IPS DF 6.9 (cell line): ENCODE measurements at regions not wholly inside any gene's neighbourhood (a gene's known extent, or its start where the extent isn't known, plus 50 kb on each side); places are given as distances from the start of the nearest gene placed in this dataset.

Experiments
- DNase-seq: peaks from one replicate; pipeline ENCODE4 v3.0.0-alpha.2; 2013; ENCODE audit warnings: low read depth, low spot score
- H3K27ac ChIP-seq: one replicate; pipeline ENCODE4 v1.5.1; 2013; ENCODE audit warnings: low read length, control low read depth
- H3K27me3 ChIP-seq: 2 replicates; pipeline ENCODE4 v1.6.1; 2013; ENCODE audit warnings: mild to moderate bottlenecking, low read length; ENCODE audit not compliant: control insufficient read depth, insufficient read depth
- H3K36me3 ChIP-seq: 2 replicates; pipeline ENCODE4 v1.6.1; 2013; ENCODE audit warnings: low read length; ENCODE audit not compliant: control insufficient read depth, insufficient read depth
- H3K4me1 ChIP-seq: 2 replicates; pipeline ENCODE4 v1.6.1; 2013; ENCODE audit warnings: low read length; ENCODE audit not compliant: control insufficient read depth, insufficient read depth
- H3K4me3 ChIP-seq: 2 replicates; pipeline ENCODE4 v1.5.1; 2013; ENCODE audit warnings: mild to moderate bottlenecking, low read length
- H3K9me3 ChIP-seq: 2 replicates; pipeline ENCODE4 v1.6.1; 2013; ENCODE audit warnings: low read length, inconsistent platforms; ENCODE audit not compliant: control insufficient read depth, insufficient read depth
- WGBS: extraction: QIAGEN DNeasy Blood & Tissue Kit; methylation state at CpG from one replicate; pipeline ENCODE4 v1.1.7; 2013; ENCODE audit warnings: mixed read lengths, missing lambda C conversion rate; ENCODE audit not compliant: insufficient read length, insufficient coverage; 5-methylcytosine and 5-hydroxymethylcytosine counted together

DNA sequence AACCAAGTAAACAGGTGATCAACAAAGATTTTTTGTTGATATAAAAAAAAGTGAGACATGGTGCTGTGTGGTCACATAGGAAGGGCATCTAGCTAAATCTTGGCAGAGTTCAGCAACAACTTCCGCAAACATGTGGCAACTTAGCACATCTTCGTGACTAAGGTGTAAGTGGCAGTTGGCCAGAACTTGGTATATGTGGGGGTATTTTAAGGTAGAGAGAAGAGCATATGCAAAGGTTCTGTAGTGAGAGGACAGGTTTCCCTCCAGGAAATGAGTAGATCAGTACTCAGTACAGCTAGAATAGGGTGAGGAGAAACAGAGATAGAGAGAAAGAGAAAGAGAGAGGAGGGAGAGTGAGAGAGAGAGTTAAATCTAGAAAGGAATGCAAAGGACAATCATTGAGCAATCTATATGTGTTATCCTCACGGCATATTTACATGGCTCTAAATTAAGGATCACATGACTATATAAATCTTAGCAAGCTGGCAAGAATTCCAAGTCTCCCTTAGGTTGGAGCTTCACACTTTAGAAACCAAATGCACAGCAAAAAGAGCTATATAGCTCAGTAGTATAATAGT lies 227.7 kb upstream of the HMGA2 start:
- no peaks in the 10 kb centered on the region for H3K36me3 ChIP-seq
- peaks cover 2% of the 10 kb centered on the region; the same call in 1 of the 2 replicates for H3K4me1 ChIP-seq
- no peak for DNase-seq
- H3K27me3 ChIP-seq: no peaks in the 10 kb centered on the region
- H3K27ac ChIP-seq: no peak overlapping the region
- H3K9me3 ChIP-seq: no peaks in the 10 kb centered on the region
- H3K4me3 ChIP-seq: no peak overlapping the region
- WGBS: no CpG with 5 or more reads among the region's 3 CpGs

- no peak for DNase-seq
- Histone ChIP-seq H3K4me3 (no peak overlapping the region), H3K36me3 (no peaks in the 10 kb centered on the region), H3K4me1 (peaks cover 2% of the 10 kb centered on the region; the same call in 1 of the 2 replicates), H3K27me3 (no peaks in the 10 kb centered on the region), H3K27ac (no peak overlapping the region), H3K9me3 (no peaks in the 10 kb centered on the region)
These were observed 226.8 kb upstream of the HMGA2 start for GRCh38 chr12:65597527-65597926.

GRCh38 chr12:65598688-65599087 lies 225.6 kb upstream of the HMGA2 start:
- Histone ChIP-seq H3K27ac (no peak overlapping the region), H3K4me1 (peaks cover 3% of the 10 kb centered on the region; the same call in 1 of the 2 replicates)
- no CpG with 5 or more reads among the region's 1 CpG for WGBS

DNA sequence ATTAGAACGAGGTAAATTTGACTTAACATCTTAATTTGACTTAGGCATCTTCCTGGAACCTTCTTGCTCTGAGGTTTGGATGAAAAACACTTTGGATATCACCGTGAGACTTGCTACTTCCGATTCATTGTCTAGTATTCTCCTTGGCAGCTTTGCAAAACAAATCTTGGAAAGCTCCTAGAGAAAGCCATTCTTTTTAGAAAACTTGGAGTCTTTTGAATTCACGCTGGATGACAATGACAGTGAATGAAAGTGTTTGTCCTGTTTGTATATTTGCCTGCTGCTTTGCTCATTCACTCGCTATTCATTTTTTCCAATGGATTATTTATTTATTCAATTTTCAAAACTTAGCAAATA lies 222.1 kb upstream of the HMGA2 start:
- no peak overlapping the region for H3K4me3 ChIP-seq
- H3K9me3 ChIP-seq: no peaks in the 10 kb centered on the region
- H3K27me3 ChIP-seq: no peaks in the 10 kb centered on the region
- DNase-seq: no peak
- H3K27ac ChIP-seq: no peak overlapping the region
- WGBS: no CpG with 5 or more reads among the region's 5 CpGs
- peaks cover 2% of the 10 kb centered on the region; the same call in 1 of the 2 replicates for H3K4me1 ChIP-seq
- no peaks in the 10 kb centered on the region for H3K36me3 ChIP-seq

More at GRCh38 chr12:65598688-65599087, 225.6 kb upstream of the HMGA2 start:
- Histone ChIP-seq H3K4me3 (no peak overlapping the region), H3K27me3 (no peaks in the 10 kb centered on the region), H3K9me3 (no peaks in the 10 kb centered on the region), H3K36me3 (no peaks in the 10 kb centered on the region)
- DNase-seq: no peak

GRCh38 chr12:65602610-65603295 lies 221.5 kb upstream of the HMGA2 start:
- Histone ChIP-seq H3K4me1 (peaks cover 2% of the 10 kb centered on the region; the same call in 1 of the 2 replicates), H3K27me3 (no peaks in the 10 kb centered on the region), H3K9me3 (no peaks in the 10 kb centered on the region), H3K36me3 (no peaks in the 10 kb centered on the region), H3K27ac (no peak overlapping the region), H3K4me3 (no peak overlapping the region)
- no CpG with 5 or more reads among the region's 11 CpGs for WGBS
- DNase-seq: peak; percentile 63

DNA sequence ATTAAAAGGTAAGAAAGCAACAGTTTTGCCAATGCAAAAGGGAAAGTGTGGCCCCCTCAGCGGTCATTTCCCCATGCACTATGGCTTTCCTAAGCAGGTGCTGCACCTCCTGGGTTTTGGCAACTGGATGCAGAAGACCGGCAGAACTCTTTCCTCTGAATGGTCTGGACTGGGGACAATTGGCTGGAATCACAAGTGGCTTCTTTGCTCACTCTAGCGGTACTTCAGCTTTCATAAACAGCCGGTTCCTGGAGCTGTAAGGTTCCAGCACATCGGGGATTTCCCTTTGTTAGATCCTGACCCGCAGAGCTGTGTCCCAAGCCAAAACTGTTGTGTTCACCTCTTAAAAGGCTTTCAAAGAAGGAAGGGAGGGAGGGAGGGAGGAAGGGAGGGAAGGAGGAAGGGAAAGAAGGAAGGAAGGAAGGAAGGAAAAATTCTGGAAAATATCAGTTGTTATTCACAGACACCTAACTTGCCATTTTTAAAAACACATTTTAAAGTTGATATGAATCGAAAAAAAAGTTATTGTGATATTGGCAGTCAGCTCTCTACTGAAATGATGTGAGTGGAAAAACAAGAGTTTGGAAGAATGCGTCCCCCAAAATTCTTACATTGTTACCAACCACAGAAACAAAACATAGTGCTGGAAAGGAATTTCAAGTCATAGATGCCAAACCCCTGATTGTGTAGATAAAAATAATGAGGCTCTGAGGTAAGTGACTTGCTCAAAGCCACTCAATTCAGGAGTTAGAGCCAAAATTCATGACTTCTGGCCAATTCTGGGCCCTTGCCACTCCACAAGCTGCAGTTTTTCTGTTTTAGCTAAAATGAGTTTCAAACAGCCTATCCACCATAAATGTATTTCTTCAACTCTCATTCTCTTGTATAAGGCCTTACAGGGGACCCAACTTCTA lies 220.6 kb upstream of the HMGA2 start:
- DNase-seq: no peak
- no CpG with 5 or more reads among the region's 8 CpGs for WGBS
- Histone ChIP-seq H3K4me1 (peaks cover 2% of the 10 kb centered on the region; the same call in 1 of the 2 replicates), H3K27ac (no peak overlapping the region), H3K4me3 (no peak overlapping the region), H3K27me3 (no peaks in the 10 kb centered on the region), H3K9me3 (no peaks in the 10 kb centered on the region), H3K36me3 (no peaks in the 10 kb centered on the region)

- Histone ChIP-seq H3K4me1 (peaks cover 2% of the 10 kb centered on the region; the same call in 1 of the 2 replicates), H3K36me3 (no peaks in the 10 kb centered on the region), H3K9me3 (no peaks in the 10 kb centered on the region), H3K27me3 (no peaks in the 10 kb centered on the region), H3K27ac (no peak overlapping the region), H3K4me3 (no peak overlapping the region)
- no peak for DNase-seq
- WGBS: no CpG with 5 or more reads among the region's 2 CpGs
These were observed 219.3 kb upstream of the HMGA2 start for GRCh38 chr12:65605019-65605418.

DNA sequence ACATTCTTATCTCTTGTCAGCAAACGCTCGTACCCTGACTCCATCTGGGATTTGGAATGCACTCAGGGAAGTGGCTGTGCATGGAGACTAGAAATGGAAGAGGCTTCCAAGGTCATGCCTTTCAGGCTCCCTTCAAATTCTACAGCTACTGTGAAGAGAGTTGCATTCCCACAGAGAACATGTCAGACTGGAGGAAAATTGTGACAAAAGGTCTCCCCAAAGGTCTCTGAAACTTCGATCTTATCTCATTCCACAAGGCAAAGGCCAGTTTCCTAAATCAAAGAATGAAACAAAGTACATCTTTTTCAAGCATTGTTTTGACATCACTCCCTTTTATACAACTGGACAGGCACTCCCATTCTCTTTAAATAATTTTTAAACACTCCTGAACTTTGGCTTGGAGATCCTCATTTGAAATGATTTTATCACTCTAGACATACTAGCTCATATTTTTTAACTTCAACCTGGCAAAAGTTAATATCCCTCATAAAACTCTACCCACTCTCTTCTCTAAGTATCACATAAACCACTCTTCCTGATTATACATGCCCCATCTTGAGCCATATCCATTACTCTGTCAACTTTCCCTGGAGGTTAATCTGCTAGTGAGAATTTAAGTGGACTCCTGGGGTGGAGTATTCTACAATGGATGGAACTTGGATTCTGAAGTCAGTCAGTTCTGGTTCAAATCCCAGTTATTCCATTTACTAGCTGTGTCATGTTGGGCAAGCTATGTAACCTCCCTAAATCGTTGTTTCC lies 218.1 kb upstream of the HMGA2 start:
- Histone ChIP-seq H3K4me1 (peaks cover 2% of the 10 kb centered on the region; the same call in 1 of the 2 replicates), H3K27me3 (no peaks in the 10 kb centered on the region), H3K36me3 (no peaks in the 10 kb centered on the region), H3K9me3 (no peaks in the 10 kb centered on the region), H3K27ac (no peak overlapping the region), H3K4me3 (no peak overlapping the region)
- DNase-seq: no peak
- WGBS: no CpG with 5 or more reads among the region's 4 CpGs

- Histone ChIP-seq H3K9me3 (no peaks in the 10 kb centered on the region), H3K27me3 (no peaks in the 10 kb centered on the region), H3K4me1 (peaks cover 2% of the 10 kb centered on the region; the same call in 1 of the 2 replicates), H3K27ac (no peak overlapping the region), H3K36me3 (no peaks in the 10 kb centered on the region), H3K4me3 (no peak overlapping the region)
- WGBS: no CpG with 5 or more reads among the region's 3 CpGs
- DNase-seq: no peak
These were observed 216.9 kb upstream of the HMGA2 start for GRCh38 chr12:65607401-65607841.
